ENCODE measurements at regions not wholly inside any gene's neighbourhood (a gene's known extent, or its start where the extent isn't known, plus 50 kb on each side); places are given as distances from the start of the nearest gene placed in this dataset.

GRCh38 chr6:21831521-21832291 lies 238.2 kb downstream of the SOX4 start:
- TF ChIP-seq CTCF (IDR thresholded peaks at IDR 0.05) = no peak
- Histone ChIP-seq H3K4me3 (ENCODE audit: low read length) (no peak overlapping the region), H3K4me1 (ENCODE audit: control insufficient read depth, insufficient read depth, low read length) (no peaks in the 10 kb centered on the region), H3K27me3 (ENCODE audit: control insufficient read depth, insufficient read depth, low read length) (no peaks in the 10 kb centered on the region), H3K36me3 (ENCODE audit: control insufficient read depth, insufficient read depth, low read length) (no peaks in the 10 kb centered on the region), H3K27ac (ENCODE audit: low read length) (no peak overlapping the region), H3K9me3 (ENCODE audit: control insufficient read depth, insufficient read depth, low read length) (no peaks in the 10 kb centered on the region)
- no peak overlapping the region for H3K4me3 Mint-ChIP-seq
- no peaks in the 10 kb centered on the region for H3K9me3 Mint-ChIP-seq
- intact Hi-C loops (cut with micrococcal nuclease) = no loop called here
- no peaks in the 10 kb centered on the region for H3K36me3 Mint-ChIP-seq
- 34% methylated on average over 8 of the region's 8 CpGs for WGBS (ENCODE audit: insufficient coverage)
- peaks cover 5 to 6% of the 10 kb centered on the region in 2 donors for H3K4me1 Mint-ChIP-seq
- ATAC-seq (no peak), DNase-seq (no peak)
- H3K27me3 Mint-ChIP-seq (ENCODE audit: low read depth in 2 of 2) = peaks cover 0 to 3% of the 10 kb centered on the region in 2 donors
- H3K27ac Mint-ChIP-seq = no peak overlapping the region

GRCh38 chr6:21836277-21836676 lies 242.7 kb downstream of the SOX4 start:
- no peak for TF ChIP-seq CTCF (IDR thresholded peaks at IDR 0.05)
- Mint-ChIP-seq H3K27me3 (ENCODE audit: low read depth in 2 of 2) (peaks cover 7 to 10% of the 10 kb centered on the region in 2 donors), H3K27ac (no peak overlapping the region), H3K36me3 (no peaks in the 10 kb centered on the region), H3K4me1 (peaks cover 3% of the 10 kb centered on the region in 2 donors), H3K9me3 (peaks cover 0 to 3% of the 10 kb centered on the region in 2 donors), H3K4me3 (no peak overlapping the region)
- no peaks in the 10 kb centered on the region for H3K27me3 ChIP-seq (ENCODE audit: control insufficient read depth, insufficient read depth, low read length)
- no peak overlapping the region for H3K4me3 ChIP-seq (ENCODE audit: low read length)
- no peaks in the 10 kb centered on the region for H3K4me1 ChIP-seq (ENCODE audit: control insufficient read depth, insufficient read depth, low read length)
- no peaks in the 10 kb centered on the region for H3K36me3 ChIP-seq (ENCODE audit: control insufficient read depth, insufficient read depth, low read length)
- intact Hi-C loops (cut with micrococcal nuclease) = no loop called here
- WGBS (ENCODE audit: insufficient coverage) = 88% methylated on average over 7 of the region's 7 CpGs
- no peak for DNase-seq
- H3K9me3 ChIP-seq (ENCODE audit: control insufficient read depth, insufficient read depth, low read length) = no peaks in the 10 kb centered on the region
- no peak overlapping the region for H3K27ac ChIP-seq (ENCODE audit: low read length)
- no peak for ATAC-seq

DNA sequence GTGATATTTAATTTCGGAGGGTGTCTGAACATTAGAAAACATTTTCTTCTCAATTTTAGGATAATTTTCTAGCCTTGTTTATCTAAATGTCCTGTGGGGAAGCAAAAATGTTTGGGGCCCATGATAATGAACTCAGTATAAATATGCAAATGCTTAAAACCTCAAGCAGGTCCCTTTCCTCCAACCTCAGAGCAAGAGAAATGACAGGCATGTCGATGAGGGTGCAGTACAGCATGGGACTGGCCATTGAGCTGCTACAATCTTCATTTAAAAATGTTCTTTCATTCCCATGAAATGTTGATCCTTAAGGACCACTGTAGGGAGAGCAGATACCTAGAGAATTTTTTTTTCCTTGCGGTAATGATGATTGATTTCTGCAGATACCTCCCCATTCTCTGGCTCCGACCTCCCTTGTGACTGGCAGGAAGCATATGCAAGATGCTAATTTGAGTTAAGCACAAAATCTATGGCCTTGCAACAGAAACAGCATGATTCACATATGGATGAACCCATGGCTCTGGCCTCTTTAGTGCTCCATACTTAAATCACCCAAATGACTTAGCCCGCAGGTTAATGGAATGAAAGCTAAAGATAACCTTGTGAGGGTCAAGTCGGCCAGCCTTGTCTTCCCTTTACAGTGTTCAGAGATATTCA lies 243.3 kb downstream of the SOX4 start:
- no peak for ATAC-seq
- H3K4me1 Mint-ChIP-seq = no peaks in the 10 kb centered on the region
- no peak overlapping the region for H3K27ac Mint-ChIP-seq
- Histone ChIP-seq H3K4me3 (ENCODE audit: low read length) (no peak overlapping the region), H3K27me3 (ENCODE audit: control insufficient read depth, insufficient read depth, low read length) (no peaks in the 10 kb centered on the region), H3K27ac (ENCODE audit: low read length) (no peak overlapping the region), H3K36me3 (ENCODE audit: control insufficient read depth, insufficient read depth, low read length) (no peaks in the 10 kb centered on the region), H3K9me3 (ENCODE audit: control insufficient read depth, insufficient read depth, low read length) (no peaks in the 10 kb centered on the region), H3K4me1 (ENCODE audit: control insufficient read depth, insufficient read depth, low read length) (no peaks in the 10 kb centered on the region)
- intact Hi-C loops (cut with micrococcal nuclease) = no loop called here
- H3K9me3 Mint-ChIP-seq = peaks cover 0 to 3% of the 10 kb centered on the region in 2 donors
- no peak for TF ChIP-seq CTCF (IDR thresholded peaks at IDR 0.05)
- H3K27me3 Mint-ChIP-seq (ENCODE audit: low read depth in 2 of 2) = peaks cover 7 to 10% of the 10 kb centered on the region in 2 donors
- H3K36me3 Mint-ChIP-seq = no peaks in the 10 kb centered on the region
- DNase-seq = no peak
- 40% methylated on average over 5 of the region's 6 CpGs for WGBS (ENCODE audit: insufficient coverage)
- no peak overlapping the region for H3K4me3 Mint-ChIP-seq
